Suprapubic skin (tissue), 4 donors: ENCODE measurements at regions not wholly inside any gene's neighbourhood (a gene's known extent, or its start where the extent isn't known, plus 50 kb on each side); places are given as distances from the start of the nearest gene placed in this dataset.

Experiments used
- DNase-seq, 2 donors: peaks; one replicate each; pipeline ENCODE4 v3.0.0-alpha.2; 2019; ENCODE audit warnings: low spot score in 2 of 2
- H3K27ac ChIP-seq: fragments of 200-600 bp; sonication (generic); one replicate; pipeline ENCODE4 v1.5.1; 2019
- H3K27me3 ChIP-seq: fragments of 200-600 bp; sonication (generic); one replicate; pipeline ENCODE4 v1.5.1; 2019
- H3K36me3 ChIP-seq: fragments of 200-600 bp; sonication (generic); one replicate; pipeline ENCODE4 v1.5.1; 2019
- H3K4me1 ChIP-seq: fragments of 200-600 bp; sonication (generic); one replicate; pipeline ENCODE4 v1.5.1; 2019
- H3K4me3 ChIP-seq: fragments of 200-600 bp; sonication (generic); one replicate; pipeline ENCODE4 v1.5.1; 2019; ENCODE audit warnings: mild to moderate bottlenecking
- H3K9me3 ChIP-seq: fragments of 200-600 bp; sonication (generic); one replicate; pipeline ENCODE4 v1.5.1; 2019
- CTCF ChIP-seq, 2 donors: fragments of 200-600 bp in 1 of 2; fragments of 450-650 bp in 1 of 2; sonication (generic) in 1 of 2; IDR thresholded peaks; one replicate each; pipeline ENCODE4 v1.5.1; 2016 to 2019; ENCODE audit warnings: antibody characterized with exemption in 2 of 2, mild to moderate bottlenecking in 1 of 2, moderate library complexity in 1 of 2
- EP300 ChIP-seq: sonication (generic); formaldehyde crosslinking; IDR thresholded peaks from one replicate; pipeline ENCODE4 v1.6.1; 2017; ENCODE audit warnings: antibody characterized with exemption
- POLR2A ChIP-seq, 2 donors: fragments of 450-650 bp; IDR thresholded peaks; one replicate each; pipeline ENCODE4 v1.6.1; 2017; ENCODE audit warnings: antibody characterized with exemption in 2 of 2, mild to moderate bottlenecking in 2 of 2, moderate library complexity in 2 of 2
- POLR2AphosphoS5 ChIP-seq, 3 donors: sonication (generic); formaldehyde crosslinking; IDR thresholded peaks; one replicate each; pipeline ENCODE4 v1.6.1; 2017; ENCODE audit warnings: antibody characterized with exemption in 3 of 3
- WGBS: methylation state at CpG from one replicate; pipeline ENCODE4 v1.1.5; 2018; 5-methylcytosine and 5-hydroxymethylcytosine counted together

- H3K4me1 ChIP-seq, result peaks cover 7% of the 10 kb centered on the region
- H3K4me3 ChIP-seq, result no peak overlapping the region
- no peak overlapping the region for H3K27ac ChIP-seq
- WGBS, result 87% methylated on average over 2 of the region's 2 CpGs
- no peak for TF ChIP-seq POLR2AphosphoS5 (IDR thresholded peaks at IDR 0.05)
- no peak for TF ChIP-seq EP300
- TF ChIP-seq POLR2A (IDR thresholded peaks at IDR 0.05), result no peak
- TF ChIP-seq CTCF (IDR thresholded peaks at IDR 0.05), result no peak
- H3K27me3 ChIP-seq, result no peaks in the 10 kb centered on the region
- H3K36me3 ChIP-seq, result no peaks in the 10 kb centered on the region
- DNase-seq, result no peak
- no peaks in the 10 kb centered on the region for H3K9me3 ChIP-seq
Measured at GRCh38 chr6:105644073-105644489, 241.2 kb upstream of the PREP start.

- no peak overlapping the region for H3K4me3 ChIP-seq
- DNase-seq, result no peak
- no peak overlapping the region for H3K27ac ChIP-seq
- peaks cover 7% of the 10 kb centered on the region for H3K4me1 ChIP-seq
- no peaks in the 10 kb centered on the region for H3K9me3 ChIP-seq
- no peaks in the 10 kb centered on the region for H3K27me3 ChIP-seq
- 34% methylated on average over 4 of the region's 4 CpGs for WGBS
- TF ChIP-seq CTCF (IDR thresholded peaks at IDR 0.05) (no peak), POLR2AphosphoS5 (IDR thresholded peaks at IDR 0.05) (no peak), POLR2A (IDR thresholded peaks at IDR 0.05) (no peak), EP300 (no peak)
- H3K36me3 ChIP-seq, result no peaks in the 10 kb centered on the region
Measured at GRCh38 chr6:105642708-105643107, 239.8 kb upstream of the PREP start.

GRCh38 chr6:105641504-105641903 is 238.6 kb upstream of the PREP start:
- TF ChIP-seq CTCF (IDR thresholded peaks at IDR 0.05), result no peak
- no peak for TF ChIP-seq POLR2AphosphoS5 (IDR thresholded peaks at IDR 0.05)
- no peak for TF ChIP-seq POLR2A (IDR thresholded peaks at IDR 0.05)
- TF ChIP-seq EP300, result no peak
- DNase-seq, result no peak
- Histone ChIP-seq H3K36me3 (no peaks in the 10 kb centered on the region), H3K4me1 (peaks cover 7% of the 10 kb centered on the region), H3K27me3 (no peaks in the 10 kb centered on the region), H3K4me3 (no peak overlapping the region), H3K27ac (no peak overlapping the region), H3K9me3 (no peaks in the 10 kb centered on the region)
- WGBS, result 88% methylated on average over 1 of the region's 1 CpG

- Histone ChIP-seq H3K9me3 (no peaks in the 10 kb centered on the region), H3K36me3 (no peaks in the 10 kb centered on the region), H3K27ac (no peak overlapping the region), H3K4me1 (peaks cover 3% of the 10 kb centered on the region), H3K4me3 (no peak overlapping the region), H3K27me3 (no peaks in the 10 kb centered on the region)
- no peak for DNase-seq
- 98% methylated on average over 2 of the region's 2 CpGs for WGBS
- TF ChIP-seq EP300 (no peak), CTCF (IDR thresholded peaks at IDR 0.05) (no peak), POLR2A (IDR thresholded peaks at IDR 0.05) (no peak), POLR2AphosphoS5 (IDR thresholded peaks at IDR 0.05) (no peak)
Measured at GRCh38 chr6:105639124-105639523, 236.2 kb upstream of the PREP start.

- no peak overlapping the region for H3K4me3 ChIP-seq
- H3K27ac ChIP-seq, result no peak overlapping the region
- TF ChIP-seq POLR2A (IDR thresholded peaks at IDR 0.05) (no peak), CTCF (IDR thresholded peaks at IDR 0.05) (no peak), POLR2AphosphoS5 (IDR thresholded peaks at IDR 0.05) (no peak), EP300 (no peak)
- H3K36me3 ChIP-seq, result no peaks in the 10 kb centered on the region
- H3K27me3 ChIP-seq, result no peaks in the 10 kb centered on the region
- no peak for DNase-seq
- H3K4me1 ChIP-seq, result no peaks in the 10 kb centered on the region
- peaks cover 10% of the 10 kb centered on the region for H3K9me3 ChIP-seq
Measured at GRCh38 chr6:105633814-105634213, 230.9 kb upstream of the PREP start.
